ENCODE measurements at regions not wholly inside any gene's neighbourhood (a gene's known extent, or its start where the extent isn't known, plus 50 kb on each side); places are given as distances from the start of the nearest gene placed in this dataset.

GRCh38 chr5:142446131-142446959, 121.5 kb upstream of the SPRY4 start:
- TF ChIP-seq REST (IDR thresholded peaks at IDR 0.05; ENCODE audit: insufficient read depth in 1 of 2, low read depth in 2 of 2, low read length in 2 of 2): no peak
- TF ChIP-seq POLR2AphosphoS5 (IDR thresholded peaks at IDR 0.05; ENCODE audit: low read depth, low read length): no peak
- no peak for TF ChIP-seq TAF1 (IDR thresholded peaks at IDR 0.05; ENCODE audit: borderline replicate concordance, insufficient read depth, low read length)
- no peak for TF ChIP-seq SIN3A (IDR thresholded peaks at IDR 0.05; ENCODE audit: borderline replicate concordance, insufficient read depth, low read length)

Measured in PFSK-1 (cell line).